HG02973 (cell line): ENCODE measurements at regions not wholly inside any gene's neighbourhood (a gene's known extent, or its start where the extent isn't known, plus 50 kb on each side); places are given as distances from the start of the nearest gene placed in this dataset.

Source experiments
- ATAC-seq: cut with Tn5 transposase; IDR thresholded peaks from one replicate; pipeline ENCODE4 v1.9.1; 2021; ENCODE audit warnings: moderate library complexity; ENCODE audit not compliant: unreplicated experiment

GRCh38 chr17:73782231-73782630 is 138.0 kb upstream of the SDK2 start:
- ATAC-seq: no peak

GRCh38 chr17:73782641-73783381 is 138.6 kb upstream of the SDK2 start:
- ATAC-seq: no peak

DNA sequence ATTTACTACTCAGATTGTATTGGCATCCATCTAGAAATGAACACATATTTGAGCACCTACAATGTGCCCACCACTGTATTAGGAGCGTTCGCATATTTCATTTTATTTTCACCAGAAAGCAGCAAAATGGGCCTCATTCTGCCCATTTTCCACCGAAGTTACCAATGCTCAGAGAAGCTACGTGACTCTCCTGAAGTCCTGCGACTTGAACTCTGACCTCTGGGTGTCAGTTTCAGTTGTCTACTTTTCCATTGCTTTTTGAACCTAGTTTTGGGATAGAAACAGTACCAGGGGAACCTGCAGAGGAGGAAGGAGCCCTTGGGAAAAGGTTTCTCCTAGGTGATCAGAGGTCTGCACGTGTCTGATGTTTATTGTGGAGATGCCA is 139.1 kb upstream of the SDK2 start:
- no peak for ATAC-seq

- ATAC-seq: no peak
Observed at GRCh38 chr17:73783945-73784603, 139.8 kb upstream of the SDK2 start.

DNA sequence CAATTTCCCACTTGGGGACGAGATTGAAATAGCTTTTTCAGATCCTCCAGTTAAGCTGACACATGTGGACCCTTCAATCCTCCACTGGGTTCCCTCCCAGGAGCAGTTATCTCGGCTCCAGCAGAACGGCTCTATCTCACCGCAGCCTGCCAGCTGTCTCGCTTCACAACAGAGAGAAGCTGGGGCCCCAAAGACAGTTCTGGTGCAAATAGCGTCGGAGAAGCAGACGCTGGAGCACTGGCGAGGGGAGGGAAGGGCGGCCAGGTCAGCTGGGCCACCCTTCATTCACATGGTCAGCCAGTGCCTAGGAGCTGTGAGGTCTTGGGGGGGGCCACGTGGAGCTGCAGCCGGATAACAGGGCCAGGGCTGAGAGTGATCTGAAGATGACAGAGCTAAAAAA is 141.3 kb upstream of the SDK2 start:
- no peak for ATAC-seq

- ATAC-seq: no peak
Observed at GRCh38 chr17:73785958-73786743, 141.9 kb upstream of the SDK2 start.

GRCh38 chr17:73787076-73788059 is 143.1 kb upstream of the SDK2 start:
- ATAC-seq: no peak

GRCh38 chr17:73788111-73788510 is 143.9 kb upstream of the SDK2 start:
- no peak for ATAC-seq

DNA sequence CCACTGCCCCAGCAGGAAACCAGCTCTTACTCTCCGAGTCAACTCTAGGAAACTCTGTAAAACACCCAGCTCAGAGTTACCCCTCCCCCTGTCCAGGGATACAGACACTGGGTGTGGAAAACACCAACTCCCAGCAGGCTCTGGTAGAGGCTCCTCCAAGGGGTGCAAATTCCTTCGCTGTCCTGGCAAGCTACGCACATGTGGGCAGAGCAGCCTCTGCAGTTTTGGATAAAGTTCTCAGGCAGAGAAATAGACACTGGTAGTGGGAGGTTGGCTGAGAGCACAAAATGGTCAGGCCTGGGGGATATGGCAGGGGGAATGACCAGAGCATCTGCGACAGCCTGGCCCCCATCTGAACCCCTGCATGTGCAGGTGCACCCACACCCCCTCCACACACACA is 146.9 kb upstream of the SDK2 start:
- ATAC-seq: no peak

DNA sequence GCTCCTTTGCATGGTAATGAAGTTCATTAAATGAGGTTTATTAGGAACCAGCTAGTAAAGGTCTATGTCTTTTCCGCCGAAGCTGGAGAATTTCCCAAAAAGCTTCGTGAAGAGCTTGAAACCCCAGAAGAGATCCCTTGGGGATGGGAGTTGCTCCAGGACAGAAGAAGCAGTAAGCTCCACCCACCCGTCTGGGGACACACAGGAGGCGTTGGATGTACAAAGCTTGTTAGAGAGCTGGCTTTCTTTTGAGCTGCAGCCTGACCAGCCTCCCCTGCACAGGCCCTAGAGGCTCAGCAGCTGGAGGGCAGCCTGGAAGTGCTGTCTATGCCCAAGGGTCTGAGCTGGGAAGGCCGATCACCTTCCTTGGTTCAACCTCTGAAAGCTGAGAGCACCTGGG is 147.4 kb upstream of the SDK2 start:
- no peak for ATAC-seq

DNA sequence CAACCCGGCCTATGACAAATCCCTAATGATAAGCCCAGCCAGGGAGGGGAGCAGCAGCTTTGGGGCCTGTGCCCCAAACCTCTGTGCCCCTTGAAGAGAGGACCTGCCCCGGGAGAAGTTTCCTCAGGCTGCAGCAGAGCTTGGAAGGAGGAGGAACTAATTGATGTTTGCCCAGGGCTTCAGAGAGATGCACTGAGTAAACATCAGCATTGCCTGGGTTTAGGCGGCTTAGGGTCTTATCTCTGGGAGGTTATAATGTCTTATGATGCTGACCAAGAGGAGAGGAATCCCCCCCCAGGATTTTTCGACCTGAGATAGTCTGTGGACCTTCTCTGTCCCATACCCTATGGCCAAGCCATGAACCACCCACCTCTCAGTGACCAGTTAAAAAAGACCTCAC is 148.7 kb upstream of the SDK2 start:
- ATAC-seq: no peak

- no peak for ATAC-seq
Observed at GRCh38 chr17:73794336-73794735, 150.1 kb upstream of the SDK2 start.

- ATAC-seq: no peak
Observed at GRCh38 chr17:73795730-73796129, 151.5 kb upstream of the SDK2 start.

GRCh38 chr17:73797594-73798110 is 153.4 kb upstream of the SDK2 start:
- no peak for ATAC-seq

DNA sequence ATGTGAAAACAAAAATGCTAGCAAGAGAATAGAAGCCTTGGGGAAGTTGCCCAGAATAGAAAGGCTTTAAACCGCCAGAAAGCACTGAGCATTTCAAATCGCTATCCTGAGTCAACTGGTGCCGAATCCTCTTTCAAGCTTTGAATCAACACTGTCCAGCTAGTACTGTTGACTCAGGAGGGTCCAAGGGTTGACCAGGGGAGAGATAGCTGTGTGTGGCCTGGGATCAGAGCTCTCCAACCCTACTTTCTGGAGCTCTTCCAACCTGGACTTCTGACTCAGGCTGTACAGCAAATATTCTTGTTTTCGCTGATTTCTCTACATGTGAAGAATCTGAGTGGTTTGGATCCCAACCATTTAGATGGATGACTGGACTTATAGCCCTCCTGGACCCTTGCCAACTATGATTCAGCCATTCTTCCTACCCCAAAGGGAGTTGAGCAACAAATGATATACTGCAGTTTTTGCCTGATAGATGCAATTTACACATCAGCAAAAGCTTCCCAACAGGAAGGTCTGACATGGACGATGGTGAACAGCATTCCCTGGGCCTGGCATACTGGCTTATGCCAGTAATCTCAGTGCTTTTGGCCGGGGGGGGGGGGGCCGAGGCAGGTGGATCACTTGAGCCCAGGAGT is 154.0 kb upstream of the SDK2 start:
- ATAC-seq: no peak

DNA sequence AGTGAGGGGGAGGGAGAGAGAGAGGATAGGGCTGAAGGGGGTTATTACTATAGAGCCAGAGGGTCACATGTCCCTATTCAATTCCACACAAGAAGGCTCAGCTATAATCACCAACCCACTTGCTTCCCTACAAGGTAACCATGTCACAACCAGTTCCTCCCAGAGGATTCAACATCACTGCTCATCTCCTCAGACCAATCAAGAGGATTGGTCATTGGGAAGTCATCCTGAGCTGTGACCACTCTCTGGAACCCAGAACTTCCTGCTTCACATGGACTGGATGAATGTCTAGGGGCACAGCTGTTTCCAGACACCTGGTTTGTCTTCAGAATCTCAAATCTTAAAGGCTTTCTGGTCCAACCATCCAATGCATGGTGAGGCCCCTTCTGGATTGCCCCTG is 154.9 kb upstream of the SDK2 start:
- no peak for ATAC-seq

DNA sequence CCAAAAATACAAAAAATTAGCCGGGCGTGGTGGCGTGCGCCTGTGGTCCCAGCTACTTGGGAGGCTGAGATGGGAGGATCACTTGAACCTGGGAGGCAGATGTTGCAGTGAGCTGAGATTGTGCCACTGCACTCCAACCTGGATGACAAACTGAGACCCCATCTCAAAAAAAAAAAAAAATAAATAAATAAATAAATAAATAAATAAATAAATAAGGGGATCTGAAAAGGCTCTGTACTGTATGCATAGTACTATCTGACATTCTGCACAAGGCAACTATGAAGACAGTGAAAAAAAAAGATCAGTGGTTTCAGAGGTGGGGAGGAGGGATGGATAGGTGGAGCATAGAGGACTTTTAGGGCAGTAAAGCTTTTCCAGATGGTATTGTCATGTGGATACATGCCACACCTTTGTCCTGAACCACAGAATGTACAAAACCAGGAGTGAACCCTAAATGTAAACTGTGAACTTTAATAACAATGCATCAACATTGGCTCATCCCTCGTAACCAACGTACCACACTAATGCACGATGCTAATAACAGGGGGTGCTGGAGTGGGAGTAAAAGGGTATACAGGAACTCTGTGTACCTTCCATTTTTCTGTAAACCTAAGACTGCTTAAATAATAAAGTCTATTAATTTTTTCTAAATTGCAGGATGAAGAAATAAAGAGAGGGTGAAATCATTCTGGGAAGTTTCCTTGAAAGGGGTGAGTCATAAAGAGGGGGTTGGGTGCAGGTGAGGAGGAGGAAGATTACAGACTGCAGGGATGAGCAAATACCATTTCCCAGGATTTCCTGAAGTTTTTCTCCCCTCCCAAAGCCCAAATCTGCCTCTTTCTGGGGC is 155.8 kb upstream of the SDK2 start:
- no peak for ATAC-seq

GRCh38 chr17:73800893-73801292 is 156.6 kb upstream of the SDK2 start:
- no peak for ATAC-seq

DNA sequence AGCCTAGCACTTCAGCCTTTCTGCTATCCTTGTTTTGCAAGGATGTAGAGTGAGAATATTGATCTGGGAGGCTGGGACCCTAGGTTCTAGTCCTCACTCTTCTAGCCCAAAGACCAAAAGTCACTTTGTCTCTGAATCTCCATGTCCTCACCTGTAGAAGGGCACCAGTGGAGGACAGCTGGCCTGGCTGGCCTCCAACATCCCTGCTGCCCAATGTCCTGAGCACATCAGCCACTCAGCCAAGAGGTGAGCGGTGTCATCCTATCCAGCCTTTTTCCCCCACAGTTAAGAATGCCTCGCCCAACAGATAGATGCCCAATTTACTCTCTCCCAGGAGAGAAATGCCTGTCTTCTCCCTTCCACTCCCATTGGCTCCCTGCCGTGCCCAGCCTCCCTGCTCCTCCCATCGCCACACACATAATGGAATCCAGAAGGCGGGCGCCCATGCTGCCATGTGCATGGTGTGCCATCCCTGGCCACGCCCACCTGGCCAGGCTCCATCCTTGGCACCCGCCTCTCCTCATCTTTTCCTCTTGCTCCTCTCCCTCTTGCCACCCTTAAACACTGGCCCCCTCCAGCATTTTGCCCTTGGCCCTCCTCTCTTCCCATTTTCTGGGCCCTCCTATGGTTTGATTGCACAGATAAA is 157.3 kb upstream of the SDK2 start:
- no peak for ATAC-seq
